BJ (cell line): ENCODE measurements at regions not wholly inside any gene's neighbourhood (a gene's known extent, or its start where the extent isn't known, plus 50 kb on each side); places are given as distances from the start of the nearest gene placed in this dataset.

Source experiments
- CTCF ChIA-PET: fragments of 350-600 bp; formaldehyde crosslinking; extraction: SDS; loops from one replicate; lab custom pipeline; 2021; ENCODE audit warnings: antibody characterized with exemption, inconsistent platforms; lab: Yijun Ruan, JAX
- POLR2A ChIA-PET: fragments of 300-600 bp; sonication (Branson Sonifier 250); formaldehyde crosslinking; extraction: SDS; loops from one replicate; lab custom pipeline; 2021; ENCODE audit warnings: antibody characterized with exemption; lab: Charles Lee
- DNase-seq: peaks from one replicate; pipeline ENCODE4 v3.0.0-alpha.2; 2011; ENCODE audit warnings: low read depth
- H3K27me3 ChIP-seq: 2 replicates; pipeline ENCODE4 v1.6.0; 2011; ENCODE audit warnings: low read length; ENCODE audit not compliant: control insufficient read depth, insufficient read depth
- H3K36me3 ChIP-seq: 2 replicates; pipeline ENCODE4 v1.5.1; 2011; ENCODE audit warnings: low read length; ENCODE audit not compliant: control insufficient read depth, insufficient read depth
- H3K4me3 ChIP-seq: 2 replicates; pipeline ENCODE4 v1.5.1; 2011; ENCODE audit warnings: low read depth, mild to moderate bottlenecking, control low read depth, low read length
- TF ChIP-seq, protein P1 (sequence below): IDR thresholded peaks from 2 replicates; pipeline ENCODE4 v1.5.1; 2011; ENCODE audit warnings: low read depth, mild to moderate bottlenecking, control low read depth, inconsistent platforms, low read length, moderate library complexity; ENCODE audit not compliant: insufficient read depth

DNA sequence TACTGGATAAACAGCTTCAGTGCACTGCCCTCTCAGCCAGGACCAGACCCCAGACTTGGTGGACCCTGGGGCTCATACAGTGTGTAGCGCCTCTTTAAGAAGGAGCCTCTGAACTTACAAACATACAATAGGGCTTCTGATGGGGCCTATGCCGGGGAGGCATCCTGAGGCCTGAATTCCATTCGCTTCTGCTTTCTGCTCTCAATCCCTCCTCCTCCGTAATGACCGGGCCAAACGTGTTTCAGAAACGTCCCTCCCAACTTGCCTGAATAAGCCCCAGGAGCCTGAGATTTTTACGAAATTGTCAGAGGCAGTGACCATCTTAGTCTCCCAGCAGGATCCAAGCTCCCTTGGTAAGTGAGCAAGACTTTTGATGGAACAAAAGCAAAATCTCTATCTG lies 128.1 kb upstream of the BOD1 start:
- TF ChIP-seq, protein P1, sequence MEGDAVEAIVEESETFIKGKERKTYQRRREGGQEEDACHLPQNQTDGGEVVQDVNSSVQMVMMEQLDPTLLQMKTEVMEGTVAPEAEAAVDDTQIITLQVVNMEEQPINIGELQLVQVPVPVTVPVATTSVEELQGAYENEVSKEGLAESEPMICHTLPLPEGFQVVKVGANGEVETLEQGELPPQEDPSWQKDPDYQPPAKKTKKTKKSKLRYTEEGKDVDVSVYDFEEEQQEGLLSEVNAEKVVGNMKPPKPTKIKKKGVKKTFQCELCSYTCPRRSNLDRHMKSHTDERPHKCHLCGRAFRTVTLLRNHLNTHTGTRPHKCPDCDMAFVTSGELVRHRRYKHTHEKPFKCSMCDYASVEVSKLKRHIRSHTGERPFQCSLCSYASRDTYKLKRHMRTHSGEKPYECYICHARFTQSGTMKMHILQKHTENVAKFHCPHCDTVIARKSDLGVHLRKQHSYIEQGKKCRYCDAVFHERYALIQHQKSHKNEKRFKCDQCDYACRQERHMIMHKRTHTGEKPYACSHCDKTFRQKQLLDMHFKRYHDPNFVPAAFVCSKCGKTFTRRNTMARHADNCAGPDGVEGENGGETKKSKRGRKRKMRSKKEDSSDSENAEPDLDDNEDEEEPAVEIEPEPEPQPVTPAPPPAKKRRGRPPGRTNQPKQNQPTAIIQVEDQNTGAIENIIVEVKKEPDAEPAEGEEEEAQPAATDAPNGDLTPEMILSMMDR, result no peak
- no peak overlapping the region for H3K4me3 ChIP-seq
- H3K36me3 ChIP-seq, result no peaks in the 10 kb centered on the region
- H3K27me3 ChIP-seq, result no peaks in the 10 kb centered on the region; the same call in 1 of the 2 replicates
- DNase-seq, result no peak
- CTCF ChIA-PET, result interaction anchor here (1.7 kb wide), 1 partner anchor 9 kb away, joined by 4 read pairs; no protein-coding TSS in a partner anchor
- POLR2A ChIA-PET, result interaction anchor here (0.6 kb wide), 1 partner anchor 610 kb away, joined by 3 read pairs; no protein-coding TSS in a partner anchor

DNA sequence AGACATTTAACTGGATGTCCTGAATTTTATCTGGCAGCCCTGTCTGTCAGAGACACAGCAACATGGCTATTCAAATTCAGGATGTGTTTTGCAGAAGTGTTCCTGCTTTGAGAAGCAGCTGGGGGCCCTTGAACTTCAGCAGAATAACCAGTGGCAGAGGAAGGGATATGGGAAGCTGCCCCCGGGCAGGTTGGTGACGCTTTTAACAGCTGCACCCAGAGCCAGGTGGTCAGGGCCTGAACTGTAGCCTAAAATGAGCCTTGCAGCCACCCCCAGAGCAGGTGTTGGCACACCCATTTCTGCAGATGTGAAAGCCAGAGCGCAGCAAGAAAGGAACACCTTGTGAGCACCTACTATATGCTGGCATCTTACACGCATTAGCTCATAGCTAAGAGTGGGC lies 128.7 kb upstream of the BOD1 start:
- no peak overlapping the region for H3K4me3 ChIP-seq
- CTCF ChIA-PET, result interaction anchor here (1.1 to 1.7 kb wide), 2 partner anchors 8 to 17 kb away, joined by 4 read pairs; no protein-coding TSS in a partner anchor
- DNase-seq, result no peak
- no peaks in the 10 kb centered on the region for H3K36me3 ChIP-seq
- TF ChIP-seq, protein P1, result no peak
- POLR2A ChIA-PET, result interaction anchor here (0.6 kb wide), 1 partner anchor 610 kb away, joined by 3 read pairs; no protein-coding TSS in a partner anchor
- H3K27me3 ChIP-seq, result no peaks in the 10 kb centered on the region; the same call in 1 of the 2 replicates

DNA sequence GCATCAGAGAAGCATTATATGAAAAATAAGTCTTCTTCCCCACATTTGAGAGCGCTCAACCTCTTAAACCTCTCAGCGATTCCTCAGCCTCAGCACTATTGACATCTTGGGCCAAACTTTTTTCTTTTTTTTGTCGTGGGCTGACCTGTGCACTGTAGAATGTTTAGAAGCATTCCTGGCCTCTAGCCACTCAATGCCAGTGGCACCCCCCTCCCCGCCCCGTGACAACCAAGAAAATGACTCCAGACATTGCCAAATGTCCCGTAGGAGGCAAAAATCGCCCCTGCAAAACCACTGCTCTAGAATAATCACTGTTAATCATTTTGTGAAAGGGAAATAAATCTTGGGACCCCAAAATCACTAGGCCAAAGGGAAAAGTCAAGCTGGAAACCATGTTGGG lies 129.1 kb upstream of the BOD1 start:
- H3K27me3 ChIP-seq, result no peaks in the 10 kb centered on the region; the same call in 1 of the 2 replicates
- POLR2A ChIA-PET, result no interaction called here
- CTCF ChIA-PET, result interaction anchor here (0.9 to 1.1 kb wide), 2 partner anchors 18 to 26 kb away, joined by 3 to 4 read pairs; no protein-coding TSS in a partner anchor

DNA sequence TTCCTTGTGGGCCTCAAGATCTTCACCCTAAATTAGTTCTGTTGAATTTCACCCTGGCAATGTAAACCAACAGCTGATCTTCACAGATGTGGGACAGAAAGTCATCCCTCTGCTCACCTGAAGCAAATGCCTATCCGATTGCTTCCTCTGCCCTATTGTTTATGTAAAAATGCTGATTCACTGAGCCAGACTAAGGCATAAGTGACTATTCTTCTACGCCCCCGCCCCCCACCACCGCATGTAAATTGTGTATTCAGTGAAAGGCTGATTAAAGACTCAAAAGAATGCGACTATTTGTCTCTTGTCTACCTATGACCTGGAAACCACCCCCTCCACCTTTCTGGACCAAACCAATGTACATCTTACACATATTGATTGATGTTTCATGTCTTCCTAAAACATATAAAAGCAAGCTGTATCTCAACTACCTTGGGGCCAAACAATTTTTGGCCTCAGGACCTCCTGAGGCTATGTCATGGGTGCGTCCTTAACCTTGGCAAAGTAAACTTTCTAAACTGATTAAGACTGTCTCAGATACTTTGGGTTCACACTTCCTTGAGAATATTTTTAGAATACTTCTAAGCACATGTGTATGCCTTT lies 129.7 kb upstream of the BOD1 start:
- CTCF ChIA-PET, result interaction anchor here (0.9 to 1.1 kb wide), 2 partner anchors 18 to 25 kb away, joined by 3 to 4 read pairs; no protein-coding TSS in a partner anchor
- H3K4me3 ChIP-seq, result no peak overlapping the region
- no peaks in the 10 kb centered on the region for H3K36me3 ChIP-seq
- POLR2A ChIA-PET, result interaction anchor here (0.5 kb wide), 1 partner anchor 486 kb away, joined by 6 read pairs; no protein-coding TSS in a partner anchor
- DNase-seq, result no peak
- TF ChIP-seq, protein P1, result no peak
- no peaks in the 10 kb centered on the region; the same call in 1 of the 2 replicates for H3K27me3 ChIP-seq

More for the DNA sequence above, 129.1 kb upstream of the BOD1 start:
- DNase-seq, result no peak
- TF ChIP-seq, protein P1, result no peak
- no peaks in the 10 kb centered on the region for H3K36me3 ChIP-seq
- H3K4me3 ChIP-seq, result no peak overlapping the region

DNA sequence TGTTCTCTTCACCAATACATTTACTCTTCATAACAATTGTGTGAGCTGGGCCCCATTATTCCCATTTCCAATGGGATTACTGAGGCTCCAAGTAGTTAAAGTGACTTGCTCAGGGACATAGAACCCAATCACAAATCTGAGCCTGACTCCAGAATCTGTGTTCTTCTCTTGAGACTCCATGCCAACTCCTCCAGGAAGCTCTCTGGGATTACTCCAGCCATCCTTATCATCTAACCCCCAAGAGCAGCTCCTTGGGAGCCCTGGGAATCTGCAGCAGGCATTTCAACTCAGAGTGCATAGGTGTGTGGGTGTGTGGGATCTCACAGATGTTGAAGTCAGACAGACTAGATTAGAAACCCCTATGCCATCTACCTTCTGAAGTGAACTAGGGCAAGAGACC lies 131.4 kb upstream of the BOD1 start:
- H3K36me3 ChIP-seq, result no peaks in the 10 kb centered on the region
- DNase-seq, result no peak
- POLR2A ChIA-PET, result no interaction called here
- H3K4me3 ChIP-seq, result no peak overlapping the region
- CTCF ChIA-PET, result no interaction called here
- TF ChIP-seq, protein P1, result no peak
- no peaks in the 10 kb centered on the region for H3K27me3 ChIP-seq
